Body of pancreas (tissue), 4 donors: ENCODE measurements at regions not wholly inside any gene's neighbourhood (a gene's known extent, or its start where the extent isn't known, plus 50 kb on each side); places are given as distances from the start of the nearest gene placed in this dataset.

Experiments used
- ATAC-seq: fragments of 150-250 bp; one replicate; pipeline ENCODE4 v1.9.1; 2016
- DNase-seq, 4 donors: peaks; one replicate each; pipeline ENCODE4 v3.0.0-alpha.2; 2019
- H3K27ac ChIP-seq, 4 donors: fragments of 200-600 bp; sonication (generic); 1 replicate in 3 of 4; 2 replicates in 1 of 4; pipeline versions ENCODE4 v1.5.1 to v1.6.1; 2016 to 2019; ENCODE audit warnings: mild to moderate bottlenecking in 1 of 4, mixed read lengths in 1 of 4, moderate library complexity in 1 of 4
- H3K27me3 ChIP-seq, 2 donors: fragments of 200-600 bp; sonication (generic); one replicate each; pipeline ENCODE4 v1.6.0; 2016; ENCODE audit warnings: mild to moderate bottlenecking in 1 of 2
- H3K36me3 ChIP-seq, 2 donors: fragments of 200-600 bp; sonication (generic); replicated peaks in 1 of 2; 2 replicates each; pipeline ENCODE4 v1.5.1; 2016; ENCODE audit warnings: low read depth in 2 of 2; ENCODE audit not compliant: insufficient read depth in 1 of 2
- H3K4me1 ChIP-seq: fragments of 200-600 bp; sonication (generic); one replicate; pipeline ENCODE4 v1.6.0; 2016
- H3K4me3 ChIP-seq, 2 donors: fragments of 200-600 bp; sonication (generic); 1 replicate in 1 of 2; 2 replicates in 1 of 2; pipeline ENCODE4 v1.5.1; 2016 to 2019
- H3K9me3 ChIP-seq, 3 donors: fragments of 200-600 bp; sonication (generic); 1 replicate in 2 of 3; 2 replicates in 1 of 3; pipeline ENCODE4 v1.5.1; 2016
- POLR2A ChIP-seq, 3 donors: fragments of 450-650 bp; IDR thresholded peaks; one replicate each; pipeline ENCODE4 v1.6.1; 2016; ENCODE audit warnings: antibody characterized with exemption in 3 of 3, mild to moderate bottlenecking in 2 of 3
- WGBS, 2 donors: methylation state at CpG; one replicate each; pipeline ENCODE4 v1.1.5; 2017; 5-methylcytosine and 5-hydroxymethylcytosine counted together
- intact Hi-C: fragments of 100-400 bp; cut with DNase I; formaldehyde crosslinking; loops from one replicate; pipeline ENCODE4 v1.15.1; 2023
- TF ChIP-seq, protein P1 (sequence below), 7 experiments: fragments of 450-650 bp in 4 of 7; fragments of 200-600 bp in 3 of 7; sonication (generic) in 3 of 7; IDR thresholded peaks; one replicate each; pipeline ENCODE4 v1.5.1; 2016 to 2019; ENCODE audit warnings: antibody characterized with exemption in 7 of 7

DNA sequence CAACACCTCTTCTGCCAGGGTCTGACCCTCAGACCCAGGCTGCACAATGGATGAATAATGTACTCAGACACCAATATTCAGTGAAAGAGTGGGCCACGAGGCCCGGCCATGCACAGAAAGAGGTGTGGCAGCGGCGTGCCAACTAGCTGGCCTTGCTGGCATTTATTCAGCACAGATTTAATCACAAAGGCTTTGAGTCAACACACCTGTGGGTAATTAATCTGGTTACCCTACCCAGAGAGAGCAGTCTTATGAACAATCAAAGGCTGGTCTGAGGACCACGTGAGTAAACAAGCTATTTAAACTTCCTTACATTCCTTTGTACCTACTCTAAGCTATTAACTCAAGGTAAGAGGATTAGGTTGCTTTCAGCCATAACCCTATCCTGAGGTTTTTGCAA, 324.8 kb downstream of the C12orf50 start:
- H3K9me3 ChIP-seq: no peaks in the 10 kb centered on the region
- H3K4me3 ChIP-seq: no peak overlapping the region
- ATAC-seq (no peak), DNase-seq (no peak)
- no peak overlapping the region for H3K27ac ChIP-seq
- H3K36me3 ChIP-seq: no peaks in the 10 kb centered on the region
- H3K27me3 ChIP-seq: no peaks in the 10 kb centered on the region
- intact Hi-C loops: no loop called here
- no peaks in the 10 kb centered on the region for H3K4me1 ChIP-seq
- WGBS, 2 donors: 34 to 63% methylated on average over 5 of the region's 5 CpGs
- no peak for TF ChIP-seq POLR2A (IDR thresholded peaks at IDR 0.05)
- TF ChIP-seq, protein P1, sequence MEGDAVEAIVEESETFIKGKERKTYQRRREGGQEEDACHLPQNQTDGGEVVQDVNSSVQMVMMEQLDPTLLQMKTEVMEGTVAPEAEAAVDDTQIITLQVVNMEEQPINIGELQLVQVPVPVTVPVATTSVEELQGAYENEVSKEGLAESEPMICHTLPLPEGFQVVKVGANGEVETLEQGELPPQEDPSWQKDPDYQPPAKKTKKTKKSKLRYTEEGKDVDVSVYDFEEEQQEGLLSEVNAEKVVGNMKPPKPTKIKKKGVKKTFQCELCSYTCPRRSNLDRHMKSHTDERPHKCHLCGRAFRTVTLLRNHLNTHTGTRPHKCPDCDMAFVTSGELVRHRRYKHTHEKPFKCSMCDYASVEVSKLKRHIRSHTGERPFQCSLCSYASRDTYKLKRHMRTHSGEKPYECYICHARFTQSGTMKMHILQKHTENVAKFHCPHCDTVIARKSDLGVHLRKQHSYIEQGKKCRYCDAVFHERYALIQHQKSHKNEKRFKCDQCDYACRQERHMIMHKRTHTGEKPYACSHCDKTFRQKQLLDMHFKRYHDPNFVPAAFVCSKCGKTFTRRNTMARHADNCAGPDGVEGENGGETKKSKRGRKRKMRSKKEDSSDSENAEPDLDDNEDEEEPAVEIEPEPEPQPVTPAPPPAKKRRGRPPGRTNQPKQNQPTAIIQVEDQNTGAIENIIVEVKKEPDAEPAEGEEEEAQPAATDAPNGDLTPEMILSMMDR (IDR thresholded peaks at IDR 0.05): no peak

DNA sequence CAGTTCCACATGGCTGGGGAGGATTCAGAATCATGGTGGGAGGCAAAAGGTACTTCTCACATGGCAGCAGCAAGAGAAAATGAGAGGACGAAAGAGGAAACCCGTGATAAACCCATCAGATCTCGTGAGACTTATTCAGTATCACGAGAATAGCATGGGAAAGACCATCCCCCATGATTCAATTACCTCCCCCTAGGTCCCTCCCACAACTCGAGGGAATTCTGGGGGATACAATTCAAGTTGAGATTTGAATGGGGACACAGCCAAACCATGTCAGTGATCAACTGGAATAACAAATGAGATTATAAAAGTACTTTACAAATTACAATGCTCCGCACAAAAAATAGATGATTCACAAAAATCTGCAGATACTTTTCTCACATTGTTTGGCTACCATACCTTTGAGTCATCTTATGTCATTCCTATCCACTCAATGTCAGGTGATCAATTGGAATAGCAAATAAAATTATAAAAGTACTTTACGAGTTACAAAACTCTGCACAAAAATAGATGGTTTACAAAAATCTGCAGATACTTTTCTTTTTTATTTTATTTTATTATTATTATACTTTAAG, 338.9 kb downstream of the C12orf50 start:
- 79 to 82% methylated on average over 7 of the region's 7 CpGs for WGBS, 2 donors
- intact Hi-C loops: no loop called here
- no peaks in the 10 kb centered on the region for H3K9me3 ChIP-seq
- H3K36me3 ChIP-seq: no peaks in the 10 kb centered on the region
- no peak overlapping the region for H3K4me3 ChIP-seq
- no peak overlapping the region for H3K27ac ChIP-seq
- no peaks in the 10 kb centered on the region for H3K4me1 ChIP-seq
- ATAC-seq (no peak), DNase-seq (no peak)
- TF ChIP-seq, protein P1 (IDR thresholded peaks at IDR 0.05): no peak
- no peak for TF ChIP-seq POLR2A (IDR thresholded peaks at IDR 0.05)
- no peaks in the 10 kb centered on the region for H3K27me3 ChIP-seq

- ATAC-seq (no peak), DNase-seq (no peak)
- Histone ChIP-seq H3K9me3 (no peaks in the 10 kb centered on the region), H3K4me1 (no peaks in the 10 kb centered on the region), H3K4me3 (no peak overlapping the region), H3K27me3 (no peaks in the 10 kb centered on the region), H3K36me3 (no peaks in the 10 kb centered on the region), H3K27ac (no peak overlapping the region)
- WGBS, 2 donors: 71 to 72% methylated on average over 2 of the region's 2 CpGs
- intact Hi-C loops: no loop called here
- TF ChIP-seq POLR2A (IDR thresholded peaks at IDR 0.05): no peak
- TF ChIP-seq, protein P1 (IDR thresholded peaks at IDR 0.05): no peak
Observed at GRCh38 chr12:87689196-87689595, 340.0 kb downstream of the C12orf50 start.

- peak overlapping the region in 1 of 4 donors; percentile 0 for H3K27ac ChIP-seq
- intact Hi-C loops: no loop called here
- no peaks in the 10 kb centered on the region for H3K9me3 ChIP-seq
- H3K27me3 ChIP-seq: no peaks in the 10 kb centered on the region
- ATAC-seq (peak; percentile 52), DNase-seq (peak in 3 of 4 donors; percentile 6 to 19 (median 9))
- TF ChIP-seq, protein P1 (IDR thresholded peaks at IDR 0.05): no peak
- no peak for TF ChIP-seq POLR2A (IDR thresholded peaks at IDR 0.05)
- WGBS, 2 donors: 30 to 39% methylated on average over 6 of the region's 6 CpGs
- H3K36me3 ChIP-seq: no peaks in the 10 kb centered on the region
- no peak overlapping the region for H3K4me3 ChIP-seq
- H3K4me1 ChIP-seq: no peaks in the 10 kb centered on the region
Observed at GRCh38 chr12:87687362-87687761, 341.8 kb downstream of the C12orf50 start.

GRCh38 chr12:87685696-87686095, 343.5 kb downstream of the C12orf50 start:
- intact Hi-C loops: no loop called here
- Histone ChIP-seq H3K4me3 (no peak overlapping the region), H3K27me3 (no peaks in the 10 kb centered on the region), H3K27ac (no peak overlapping the region), H3K4me1 (no peaks in the 10 kb centered on the region), H3K9me3 (no peaks in the 10 kb centered on the region), H3K36me3 (no peaks in the 10 kb centered on the region)
- TF ChIP-seq POLR2A (IDR thresholded peaks at IDR 0.05): no peak
- DNase-seq (no peak), ATAC-seq (no peak)
